ENCODE measurements at regions not wholly inside any gene's neighbourhood (a gene's known extent, or its start where the extent isn't known, plus 50 kb on each side); places are given as distances from the start of the nearest gene placed in this dataset.

- no peak for DNase-seq
These were observed 91.4 kb downstream of the LYPLAL1 start for GRCh38 chr1:219265026-219265515.

- no peak for DNase-seq
These were observed 90.9 kb downstream of the LYPLAL1 start for GRCh38 chr1:219264561-219264960.

Measured in activated CD8-positive, alpha-beta memory T cell treated with anti-CD3 and anti-CD28 coated beads, Interleukin-2, amount 50 U/mL, for 4 hours (primary cell).